ENCODE measurements at regions not wholly inside any gene's neighbourhood (a gene's known extent, or its start where the extent isn't known, plus 50 kb on each side); places are given as distances from the start of the nearest gene placed in this dataset.

- TF ChIP-seq CTCF (IDR thresholded peaks at IDR 0.05) (no peak), POLR2A (IDR thresholded peaks at IDR 0.05) (no peak)
Observed at GRCh38 chr4:140297221-140297570, 76.2 kb upstream of the SCOC start.
